Endothelial cell of umbilical vein (primary cell): ENCODE measurements at regions not wholly inside any gene's neighbourhood (a gene's known extent, or its start where the extent isn't known, plus 50 kb on each side); places are given as distances from the start of the nearest gene placed in this dataset.

Experiments
- BruUV-seq: library from RNA; stranded (reverse); fragments of 400-500 nt; replicated peaks from 2 replicates; lab custom pipeline; 2021; lab: Mats Ljungman, UMichigan
- CTCF ChIA-PET: fragments of 300-600, 350-600 bp; sonication (Branson Sonifier 250); formaldehyde crosslinking; loops from one replicate; lab custom pipeline; 2021; ENCODE audit warnings: antibody characterized with exemption, inconsistent platforms; lab: Charles Lee
- POLR2A ChIA-PET: fragments of 300-600, 350-600 bp; sonication (Branson Sonifier 250); formaldehyde crosslinking; loops from one replicate; lab custom pipeline; 2021; ENCODE audit warnings: antibody characterized with exemption, inconsistent platforms; lab: Charles Lee
- DNase-seq: peaks from one replicate; pipeline ENCODE4 v3.0.0-alpha.2; 2011; ENCODE audit warnings: low read depth, low spot score
- FAIRE-seq: peaks from 2 replicates; lab custom pipeline; 2011; peaks lifted over from hg19 to GRCh38; lab: Jason Lieb, UNC
- H2AFZ ChIP-seq: 2 replicates; pipeline ENCODE4 v1.6.0; 2012; ENCODE audit warnings: low read depth, low read length, control low read depth, inconsistent platforms
- H3K27ac ChIP-seq: 2 replicates; pipeline ENCODE4 v1.5.1; 2011; ENCODE audit warnings: low read depth, mild to moderate bottlenecking, control low read depth, low read length, moderate library complexity; ENCODE audit not compliant: insufficient read depth
- H3K27me3 ChIP-seq, 2 experiments: 2 replicates each; pipeline versions ENCODE4 v1.6.0 to v1.6.1; 2011; ENCODE audit warnings: low read length in 2 of 2, mixed read lengths in 1 of 2; ENCODE audit not compliant: control insufficient read depth in 2 of 2, insufficient read depth in 2 of 2
- H3K36me3 ChIP-seq, 2 experiments: 2 replicates in 1 of 2; 3 replicates in 1 of 2; pipeline ENCODE4 v1.5.1; 2011; ENCODE audit warnings: low read length in 2 of 2, mild to moderate bottlenecking in 1 of 2, moderate library complexity in 1 of 2; ENCODE audit not compliant: control insufficient read depth in 2 of 2, insufficient read depth in 2 of 2; ENCODE audit errors: extremely low read depth in 1 of 2
- H3K4me1 ChIP-seq: 3 replicates; pipeline ENCODE4 v1.5.1; 2011; ENCODE audit warnings: mild to moderate bottlenecking, low read length; ENCODE audit not compliant: control insufficient read depth, insufficient read depth; ENCODE audit errors: extremely low read depth
- H3K4me2 ChIP-seq: 2 replicates; pipeline ENCODE4 v1.6.1; 2011; ENCODE audit warnings: low read length, control low read depth, mixed read lengths; ENCODE audit not compliant: insufficient read depth
- H3K4me3 ChIP-seq, 3 experiments: fragments of 200-600 bp in 1 of 3; sonication (generic), shearing (Covaris generic) in 1 of 3; replicated peaks in 1 of 3; 2 replicates each; pipeline ENCODE4 v1.5.1; 2011 to 2016; ENCODE audit warnings: control low read depth in 3 of 3, low read length in 3 of 3, mild to moderate bottlenecking in 2 of 3, inconsistent platforms in 1 of 3, low read depth in 1 of 3, moderate library complexity in 1 of 3; ENCODE audit not compliant: insufficient read depth in 1 of 3
- H3K79me2 ChIP-seq: 2 replicates; pipeline ENCODE4 v1.6.0; 2012; ENCODE audit warnings: low read length, inconsistent platforms; ENCODE audit not compliant: control insufficient read depth, insufficient read depth
- H3K9ac ChIP-seq: replicated peaks from 2 replicates; pipeline ENCODE3; 2011; ENCODE audit warnings: low read length, control low read depth; ENCODE audit not compliant: insufficient read depth; ENCODE audit errors: extremely low read depth
- H3K9me1 ChIP-seq: replicated peaks from 3 replicates; pipeline ENCODE4 v1.6.0; 2011; ENCODE audit warnings: mild to moderate bottlenecking, low read length; ENCODE audit not compliant: control insufficient read depth, insufficient read depth; ENCODE audit errors: extremely low read depth
- H3K9me3 ChIP-seq: replicated peaks from 2 replicates; pipeline ENCODE4 v1.5.1; 2012; ENCODE audit warnings: low read length, inconsistent platforms; ENCODE audit not compliant: control insufficient read depth, insufficient read depth
- H4K20me1 ChIP-seq: replicated peaks from 2 replicates; pipeline ENCODE3; 2011; ENCODE audit warnings: mild to moderate bottlenecking, low read length; ENCODE audit not compliant: control insufficient read depth, insufficient read depth; ENCODE audit errors: extremely low read depth
- CTCF ChIP-seq, 2 donors: IDR thresholded peaks; 1 replicate in 1 of 2; 2 replicates in 1 of 2; pipeline ENCODE4 v1.5.1; 2011; ENCODE audit warnings: low read length in 2 of 2, mild to moderate bottlenecking in 2 of 2, moderate library complexity in 2 of 2, control low read depth in 1 of 2, inconsistent platforms in 1 of 2, low read depth in 1 of 2; ENCODE audit not compliant: insufficient read depth in 1 of 2; ENCODE audit errors: extremely low read depth in 1 of 2
- EZH2 ChIP-seq: IDR thresholded peaks from 2 replicates; pipeline ENCODE4 v1.6.1; 2012; ENCODE audit warnings: borderline replicate concordance, low read depth, mild to moderate bottlenecking, moderate library complexity, low read length, inconsistent platforms; ENCODE audit not compliant: severe bottlenecking
- FOS ChIP-seq: IDR thresholded peaks from 2 replicates; pipeline ENCODE4 v1.6.1; 2011; ENCODE audit warnings: mild to moderate bottlenecking, low read length, moderate library complexity, borderline replicate concordance; ENCODE audit not compliant: insufficient read depth
- GATA2 ChIP-seq: IDR thresholded peaks from 2 replicates; pipeline ENCODE4 v1.7.0; 2011; ENCODE audit warnings: low read depth, mild to moderate bottlenecking, moderate library complexity, mixed read lengths, low read length; ENCODE audit not compliant: insufficient read length, insufficient read depth
- JUN ChIP-seq: IDR thresholded peaks from 2 replicates; pipeline ENCODE4 v1.6.1; 2011; ENCODE audit warnings: borderline replicate concordance, low read depth; ENCODE audit not compliant: insufficient read length, insufficient read depth
- MYC ChIP-seq: IDR thresholded peaks from one replicate; pipeline ENCODE4 v1.6.1; 2011; ENCODE audit warnings: mild to moderate bottlenecking, low read depth, low read length
- POLR2A ChIP-seq: IDR thresholded peaks from 2 replicates; pipeline ENCODE4 v1.6.1; 2012; ENCODE audit warnings: low read depth, mild to moderate bottlenecking, control low read depth, low read length
- POLR2AphosphoS5 ChIP-seq: IDR thresholded peaks from 2 replicates; pipeline ENCODE4 v1.6.1; 2012; ENCODE audit warnings: low read depth, mild to moderate bottlenecking, control low read depth, low read length, moderate library complexity; ENCODE audit not compliant: insufficient read depth
- dilution Hi-C: fragments of 300-500 bp; cut with MboI; formaldehyde crosslinking; loops from one replicate; pipeline ENCODE4 v1.15.0; 2019; ENCODE audit warnings: low sequenced_read_pairs; ENCODE audit not compliant: extremely low pct_ligation_motif_present
- intact Hi-C: fragments of 100-400 bp; cut with micrococcal nuclease; formaldehyde crosslinking; loops from one replicate; pipeline ENCODE4 v1.10.0; 2022
- TF ChIP-seq, protein P1 (sequence below): IDR thresholded peaks from 2 replicates; pipeline ENCODE4 v1.6.1; 2011; ENCODE audit not compliant: insufficient read depth, insufficient read length

DNA sequence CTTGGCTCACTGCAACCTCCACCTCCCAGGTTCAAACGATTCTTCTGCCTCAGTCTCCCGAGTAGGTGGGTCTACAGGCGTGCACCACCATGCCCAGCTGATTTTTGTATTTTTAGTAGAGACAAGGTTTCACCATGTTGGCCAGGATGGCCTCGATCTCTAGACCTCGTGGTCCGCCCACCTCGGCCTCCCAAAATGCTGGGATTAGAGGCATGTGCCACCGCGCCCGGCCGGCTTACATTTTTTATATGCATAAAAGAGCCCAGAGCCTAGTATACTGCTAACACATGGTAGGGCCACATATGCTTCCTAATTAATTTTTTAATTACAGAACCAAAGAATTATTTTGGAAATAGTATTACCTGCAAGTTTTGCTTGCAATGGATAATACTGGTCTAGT lies 1325.4 kb downstream of the PLA2G4A start:
- H3K27ac ChIP-seq = no peak overlapping the region
- H3K4me1 ChIP-seq = no peaks in the 10 kb centered on the region
- no peaks in the 10 kb centered on the region for H3K27me3 ChIP-seq
- CTCF ChIA-PET = no interaction called here
- H3K4me3 ChIP-seq = no peak overlapping the region
- no peak for TF ChIP-seq FOS
- H4K20me1 ChIP-seq = no peaks in the 10 kb centered on the region
- DNase-seq (no peak), FAIRE-seq (no peak)
- H3K9me3 ChIP-seq = no peaks in the 10 kb centered on the region
- BruUV-seq = no TSS peak
- POLR2A ChIA-PET = no interaction called here
- dilution Hi-C loops (no loop called here), intact Hi-C loops (no loop called here)
- H3K4me2 ChIP-seq = no peak overlapping the region
- no peaks in the 10 kb centered on the region for H3K79me2 ChIP-seq
- no peak overlapping the region for H3K9ac ChIP-seq
- H2AFZ ChIP-seq = no peak overlapping the region
- H3K9me1 ChIP-seq = no peaks in the 10 kb centered on the region
- no peaks in the 10 kb centered on the region for H3K36me3 ChIP-seq

DNA sequence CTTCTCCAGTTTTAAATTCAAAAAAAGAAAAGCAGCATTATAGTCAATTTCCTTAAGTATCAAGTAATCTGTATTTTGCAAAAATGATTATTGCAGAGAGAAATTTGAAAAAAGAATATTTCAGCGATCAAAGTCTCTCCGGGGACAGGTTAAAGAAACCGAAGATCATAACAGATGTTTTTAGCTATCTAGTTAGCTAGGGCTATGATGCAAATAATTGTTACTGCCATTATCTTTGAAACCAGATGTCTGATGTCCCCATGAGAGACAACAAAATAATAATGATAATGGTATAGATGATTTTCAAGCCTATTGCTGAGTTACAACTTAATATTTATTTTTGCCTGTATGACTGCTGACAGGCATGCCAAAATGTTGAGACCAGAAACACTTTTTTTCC lies 1326.0 kb downstream of the PLA2G4A start:
- no peak for DNase-seq
- no peak for FAIRE-seq
- TF ChIP-seq POLR2AphosphoS5 (no peak), POLR2A (no peak), JUN (no peak), CTCF (IDR thresholded peaks at IDR 0.05; ENCODE audit: extremely low read depth in 1 of 2, insufficient read depth in 1 of 2, low read depth in 1 of 2, low read length in 2 of 2) (no peak), MYC (no peak), FOS (no peak), EZH2 (no peak), GATA2 (no peak)
- TF ChIP-seq, protein P1, sequence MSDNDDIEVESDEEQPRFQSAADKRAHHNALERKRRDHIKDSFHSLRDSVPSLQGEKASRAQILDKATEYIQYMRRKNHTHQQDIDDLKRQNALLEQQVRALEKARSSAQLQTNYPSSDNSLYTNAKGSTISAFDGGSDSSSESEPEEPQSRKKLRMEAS = no peak
- H3K9ac ChIP-seq = no peak overlapping the region
- no peaks in the 10 kb centered on the region for H3K4me1 ChIP-seq
- H3K9me1 ChIP-seq = no peaks in the 10 kb centered on the region
- H4K20me1 ChIP-seq = no peaks in the 10 kb centered on the region
- no TSS peak for BruUV-seq
- ChIA-PET POLR2A (no interaction called here), CTCF (no interaction called here)
- no peaks in the 10 kb centered on the region for H3K79me2 ChIP-seq
- no peak overlapping the region for H2AFZ ChIP-seq
- no peak overlapping the region for H3K27ac ChIP-seq
- dilution Hi-C loops = no loop called here
- no peaks in the 10 kb centered on the region for H3K27me3 ChIP-seq
- H3K9me3 ChIP-seq = no peaks in the 10 kb centered on the region
- no peak overlapping the region for H3K4me2 ChIP-seq
- intact Hi-C loops = no loop called here
- H3K36me3 ChIP-seq = no peaks in the 10 kb centered on the region
- no peak overlapping the region for H3K4me3 ChIP-seq
